Activated naive CD4-positive, alpha-beta T cell treated with anti-CD3 and anti-CD28 coated beads, Interleukin-2, amount 50 U/mL, for 24 hours (primary cell): ENCODE measurements at regions not wholly inside any gene's neighbourhood (a gene's known extent, or its start where the extent isn't known, plus 50 kb on each side); places are given as distances from the start of the nearest gene placed in this dataset.
"Not testable (repeated sequence)": the region's sequence is repeated elsewhere in the genome, so short reads cannot be mapped to it uniquely, and the experiment has no call there.

Source experiments
- H3K27ac Mint-ChIP-seq: one replicate; pipeline ENCODE4 v1.8.0; 2021; ENCODE audit warnings: mild to moderate bottlenecking, mixed read lengths
- H3K27me3 Mint-ChIP-seq: one replicate; pipeline ENCODE4 v1.8.0; 2021; ENCODE audit warnings: mixed read lengths
- H3K36me3 Mint-ChIP-seq: one replicate; pipeline ENCODE4 v1.8.0; 2021; ENCODE audit warnings: mixed read lengths
- H3K4me1 Mint-ChIP-seq: one replicate; pipeline ENCODE4 v1.8.0; 2021; ENCODE audit warnings: mixed read lengths
- H3K4me3 Mint-ChIP-seq: one replicate; pipeline ENCODE4 v1.8.0; 2021; ENCODE audit warnings: mild to moderate bottlenecking, mixed read lengths
- H3K9me3 Mint-ChIP-seq: one replicate; pipeline ENCODE4 v1.8.0; 2021; ENCODE audit warnings: mixed read lengths

GRCh38 chr7:13731643-13732042 is 257.8 kb downstream of the ETV1 start:
- Mint-ChIP-seq H3K27ac (no peak overlapping the region), H3K27me3 (no peaks in the 10 kb centered on the region), H3K4me1 (no peaks in the 10 kb centered on the region), H3K4me3 (no peak overlapping the region), H3K36me3 (no peaks in the 10 kb centered on the region), H3K9me3 (no peaks in the 10 kb centered on the region)

GRCh38 chr7:13737563-13737962 is 251.9 kb downstream of the ETV1 start:
- Mint-ChIP-seq H3K27me3 (no peaks in the 10 kb centered on the region), H3K9me3 (no peaks in the 10 kb centered on the region), H3K36me3 (no peaks in the 10 kb centered on the region), H3K4me3 (no peak overlapping the region), H3K4me1 (no peaks in the 10 kb centered on the region), H3K27ac (no peak overlapping the region)

GRCh38 chr7:13742126-13742525 is 247.3 kb downstream of the ETV1 start:
- Mint-ChIP-seq H3K4me3 (no peak overlapping the region), H3K27me3 (no peaks in the 10 kb centered on the region), H3K36me3 (no peaks in the 10 kb centered on the region), H3K4me1 (no peaks in the 10 kb centered on the region), H3K9me3 (no peaks in the 10 kb centered on the region), H3K27ac (no peak overlapping the region)

GRCh38 chr7:13742811-13743210 is 246.7 kb downstream of the ETV1 start:
- Mint-ChIP-seq H3K4me1 (no peaks in the 10 kb centered on the region), H3K27me3 (no peaks in the 10 kb centered on the region), H3K36me3 (no peaks in the 10 kb centered on the region), H3K27ac (no peak overlapping the region), H3K4me3 (no peak overlapping the region), H3K9me3 (no peaks in the 10 kb centered on the region)

- no peaks in the 10 kb centered on the region for H3K9me3 Mint-ChIP-seq
Measured at GRCh38 chr7:13743226-13743625, 246.2 kb downstream of the ETV1 start.

GRCh38 chr7:13745530-13745929 is 243.9 kb downstream of the ETV1 start:
- Mint-ChIP-seq H3K36me3 (no peaks in the 10 kb centered on the region), H3K4me3 (no peak overlapping the region), H3K9me3 (no peaks in the 10 kb centered on the region), H3K27ac (no peak overlapping the region), H3K27me3 (no peaks in the 10 kb centered on the region), H3K4me1 (no peaks in the 10 kb centered on the region)

More at GRCh38 chr7:13743226-13743625, 246.2 kb downstream of the ETV1 start:
- H3K4me3 Mint-ChIP-seq: no peak overlapping the region
- H3K27ac Mint-ChIP-seq: no peak overlapping the region
- no peaks in the 10 kb centered on the region for H3K36me3 Mint-ChIP-seq
- no peaks in the 10 kb centered on the region for H3K4me1 Mint-ChIP-seq
- no peaks in the 10 kb centered on the region for H3K27me3 Mint-ChIP-seq

GRCh38 chr7:13748998-13749397 is 240.5 kb downstream of the ETV1 start:
- Mint-ChIP-seq H3K9me3 (no peaks in the 10 kb centered on the region), H3K4me1 (no peaks in the 10 kb centered on the region), H3K27ac (no peak overlapping the region), H3K4me3 (no peak overlapping the region), H3K36me3 (no peaks in the 10 kb centered on the region), H3K27me3 (no peaks in the 10 kb centered on the region)

- Mint-ChIP-seq H3K4me3 (no peak overlapping the region), H3K9me3 (no peaks in the 10 kb centered on the region), H3K27me3 (no peaks in the 10 kb centered on the region), H3K36me3 (no peaks in the 10 kb centered on the region), H3K4me1 (no peaks in the 10 kb centered on the region), H3K27ac (no peak overlapping the region)
Measured at GRCh38 chr7:13749636-13750035, 239.8 kb downstream of the ETV1 start.

- no peak overlapping the region for H3K27ac Mint-ChIP-seq
Measured at GRCh38 chr7:13751766-13752165, 237.7 kb downstream of the ETV1 start.

GRCh38 chr7:13757841-13758240 is 231.6 kb downstream of the ETV1 start:
- no peaks in the 10 kb centered on the region for H3K4me1 Mint-ChIP-seq
- no peaks in the 10 kb centered on the region for H3K36me3 Mint-ChIP-seq
- no peak overlapping the region for H3K27ac Mint-ChIP-seq
- H3K27me3 Mint-ChIP-seq: no peaks in the 10 kb centered on the region
- no peaks in the 10 kb centered on the region for H3K9me3 Mint-ChIP-seq
- no peak overlapping the region for H3K4me3 Mint-ChIP-seq

More at GRCh38 chr7:13751766-13752165, 237.7 kb downstream of the ETV1 start:
- no peaks in the 10 kb centered on the region for H3K27me3 Mint-ChIP-seq
- H3K36me3 Mint-ChIP-seq: no peaks in the 10 kb centered on the region
- H3K4me1 Mint-ChIP-seq: no peaks in the 10 kb centered on the region
- H3K9me3 Mint-ChIP-seq: no peaks in the 10 kb centered on the region
- no peak overlapping the region for H3K4me3 Mint-ChIP-seq

- not testable (repeated sequence) for H3K9me3 Mint-ChIP-seq, H3K27ac Mint-ChIP-seq, H3K27me3 Mint-ChIP-seq, H3K4me3 Mint-ChIP-seq, H3K36me3 Mint-ChIP-seq, H3K4me1 Mint-ChIP-seq
Measured at GRCh38 chr7:13765853-13766252, 223.6 kb downstream of the ETV1 start.

- no peak overlapping the region for H3K27ac Mint-ChIP-seq
Measured at GRCh38 chr7:13770305-13770704, 219.2 kb downstream of the ETV1 start.

GRCh38 chr7:13774976-13775375 is 214.5 kb downstream of the ETV1 start:
- H3K36me3 Mint-ChIP-seq: no peaks in the 10 kb centered on the region
- H3K9me3 Mint-ChIP-seq: no peaks in the 10 kb centered on the region
- no peak overlapping the region for H3K27ac Mint-ChIP-seq
- no peaks in the 10 kb centered on the region for H3K27me3 Mint-ChIP-seq
- H3K4me3 Mint-ChIP-seq: no peak overlapping the region
- H3K4me1 Mint-ChIP-seq: no peaks in the 10 kb centered on the region

More at GRCh38 chr7:13770305-13770704, 219.2 kb downstream of the ETV1 start:
- Mint-ChIP-seq H3K9me3 (no peaks in the 10 kb centered on the region), H3K36me3 (no peaks in the 10 kb centered on the region), H3K4me3 (no peak overlapping the region), H3K27me3 (no peaks in the 10 kb centered on the region), H3K4me1 (no peaks in the 10 kb centered on the region)

- H3K27me3 Mint-ChIP-seq: no peaks in the 10 kb centered on the region
- no peaks in the 10 kb centered on the region for H3K36me3 Mint-ChIP-seq
- no peak overlapping the region for H3K27ac Mint-ChIP-seq
- no peak overlapping the region for H3K4me3 Mint-ChIP-seq
- no peaks in the 10 kb centered on the region for H3K4me1 Mint-ChIP-seq
- no peaks in the 10 kb centered on the region for H3K9me3 Mint-ChIP-seq
Measured at GRCh38 chr7:13777242-13777641, 212.2 kb downstream of the ETV1 start.

GRCh38 chr7:13778967-13779366 is 210.5 kb downstream of the ETV1 start:
- Mint-ChIP-seq H3K36me3 (no peaks in the 10 kb centered on the region), H3K27ac (no peak overlapping the region), H3K4me1 (no peaks in the 10 kb centered on the region), H3K27me3 (no peaks in the 10 kb centered on the region), H3K9me3 (no peaks in the 10 kb centered on the region), H3K4me3 (no peak overlapping the region)

- Mint-ChIP-seq H3K4me3 (no peak overlapping the region), H3K9me3 (no peaks in the 10 kb centered on the region), H3K36me3 (no peaks in the 10 kb centered on the region), H3K27me3 (no peaks in the 10 kb centered on the region), H3K27ac (no peak overlapping the region), H3K4me1 (no peaks in the 10 kb centered on the region)
Measured at GRCh38 chr7:13790611-13791010, 198.9 kb downstream of the ETV1 start.

- no peaks in the 10 kb centered on the region for H3K4me1 Mint-ChIP-seq
Measured at GRCh38 chr7:13792208-13792607, 197.3 kb downstream of the ETV1 start.

More at GRCh38 chr7:13792208-13792607, 197.3 kb downstream of the ETV1 start:
- Mint-ChIP-seq H3K4me3 (no peak overlapping the region), H3K27ac (no peak overlapping the region), H3K27me3 (no peaks in the 10 kb centered on the region), H3K36me3 (no peaks in the 10 kb centered on the region), H3K9me3 (no peaks in the 10 kb centered on the region)
